Hepatocyte (in vitro differentiated cells): ENCODE measurements at regions not wholly inside any gene's neighbourhood (a gene's known extent, or its start where the extent isn't known, plus 50 kb on each side); places are given as distances from the start of the nearest gene placed in this dataset.

Experiments used
- DNase-seq: peaks from one replicate; pipeline ENCODE4 v3.0.0-alpha.2; 2016; ENCODE audit warnings: low spot score
- H2AFZ ChIP-seq: fragments of 200-600 bp; sonication (generic); 2 replicates; pipeline ENCODE4 v1.6.0; 2016; ENCODE audit warnings: antibody characterized with exemption, mild to moderate bottlenecking
- H3K27ac ChIP-seq: fragments of 200-600 bp; sonication (generic); 2 replicates; pipeline ENCODE4 v1.5.1; 2016; ENCODE audit warnings: mild to moderate bottlenecking
- H3K27me3 ChIP-seq: fragments of 200-600 bp; sonication (generic); 2 replicates; pipeline ENCODE4 v1.6.1; 2016
- H3K36me3 ChIP-seq: fragments of 200-600 bp; sonication (generic); replicated peaks from 2 replicates; pipeline ENCODE4 v1.5.1; 2016; ENCODE audit warnings: low read depth; ENCODE audit not compliant: insufficient read depth
- H3K4me1 ChIP-seq: fragments of 200-600 bp; sonication (generic); 2 replicates; pipeline ENCODE4 v1.5.1; 2016; ENCODE audit warnings: mild to moderate bottlenecking, moderate library complexity; ENCODE audit not compliant: insufficient read depth
- H3K4me2 ChIP-seq: fragments of 200-600 bp; sonication (generic); 2 replicates; pipeline ENCODE4 v1.6.0; 2016
- H3K4me3 ChIP-seq: fragments of 200-600 bp; sonication (generic); 2 replicates; pipeline ENCODE4 v1.5.1; 2016; ENCODE audit warnings: mild to moderate bottlenecking
- H3K79me2 ChIP-seq: fragments of 200-600 bp; sonication (generic); 2 replicates; pipeline ENCODE4 v1.6.0; 2017; ENCODE audit warnings: mild to moderate bottlenecking
- H3K9me2 ChIP-seq: fragments of 200-600 bp; sonication (generic); replicated peaks from 2 replicates; pipeline ENCODE4 v1.6.0; 2017; ENCODE audit warnings: mild to moderate bottlenecking; ENCODE audit not compliant: insufficient read depth
- H3K9me3 ChIP-seq: fragments of 200-600 bp; sonication (generic); 2 replicates; pipeline ENCODE4 v1.5.1; 2016; ENCODE audit warnings: low read depth, mild to moderate bottlenecking
- H4K20me1 ChIP-seq: fragments of 200-600 bp; sonication (generic); 2 replicates; pipeline ENCODE4 v1.6.0; 2016; ENCODE audit warnings: mild to moderate bottlenecking; ENCODE audit not compliant: insufficient read depth, poor library complexity, severe bottlenecking
- CTCF ChIP-seq: fragments of 200-600 bp; sonication (generic); IDR thresholded peaks from 2 replicates; pipeline ENCODE4 v1.5.1; 2016; ENCODE audit warnings: antibody characterized with exemption, mild to moderate bottlenecking; ENCODE audit not compliant: poor library complexity
- EZH2 ChIP-seq: fragments of 200-600 bp; sonication (generic); IDR thresholded peaks from 2 replicates; pipeline ENCODE4 v1.6.1; 2016; ENCODE audit warnings: antibody characterized with exemption, mild to moderate bottlenecking, borderline replicate concordance
- EZH2phosphoT487 ChIP-seq: fragments of 200-600 bp; sonication (generic); IDR thresholded peaks from one replicate; pipeline ENCODE4 v1.6.1; 2018; ENCODE audit warnings: antibody characterized with exemption, mild to moderate bottlenecking, low read depth, moderate library complexity; ENCODE audit not compliant: unreplicated experiment, severe bottlenecking
- WGBS: methylation state at CpG from one replicate; pipeline ENCODE4 v1.1.6; 2016; ENCODE audit warnings: low lambda C conversion rate; ENCODE audit errors: missing lambda C conversion rate; 5-methylcytosine and 5-hydroxymethylcytosine counted together

- DNase-seq: no peak
- no peak overlapping the region for H3K27ac ChIP-seq
- no peak overlapping the region for H3K4me3 ChIP-seq
- H3K9me3 ChIP-seq: no peaks in the 10 kb centered on the region
- no peaks in the 10 kb centered on the region for H4K20me1 ChIP-seq
- H3K36me3 ChIP-seq: no peaks in the 10 kb centered on the region
- WGBS: 75% methylated on average over 20 of the region's 21 CpGs
- no peak for TF ChIP-seq EZH2
- TF ChIP-seq EZH2phosphoT487: no peak
- TF ChIP-seq CTCF: no peak
- no peaks in the 10 kb centered on the region for H3K4me1 ChIP-seq
- no peak overlapping the region for H2AFZ ChIP-seq
- no peaks in the 10 kb centered on the region for H3K9me2 ChIP-seq
- H3K4me2 ChIP-seq: no peak overlapping the region
- no peaks in the 10 kb centered on the region for H3K27me3 ChIP-seq
- H3K79me2 ChIP-seq: no peaks in the 10 kb centered on the region
Measured at GRCh38 chr18:24631243-24632025, 171.0 kb downstream of the HRH4 start.

GRCh38 chr18:24632158-24632988, 171.9 kb downstream of the HRH4 start:
- no peaks in the 10 kb centered on the region for H3K27me3 ChIP-seq
- H4K20me1 ChIP-seq: no peaks in the 10 kb centered on the region
- TF ChIP-seq EZH2phosphoT487 (no peak), CTCF (no peak), EZH2 (no peak)
- H3K9me2 ChIP-seq: no peaks in the 10 kb centered on the region
- H3K79me2 ChIP-seq: no peaks in the 10 kb centered on the region
- no peaks in the 10 kb centered on the region for H3K36me3 ChIP-seq
- DNase-seq: no peak
- no peak overlapping the region for H3K4me2 ChIP-seq
- H2AFZ ChIP-seq: no peak overlapping the region
- H3K4me3 ChIP-seq: no peak overlapping the region
- H3K9me3 ChIP-seq: no peaks in the 10 kb centered on the region
- no peaks in the 10 kb centered on the region for H3K4me1 ChIP-seq
- H3K27ac ChIP-seq: no peak overlapping the region
- 88% methylated on average over 15 of the region's 15 CpGs for WGBS

- no peak for TF ChIP-seq EZH2phosphoT487
- no peak for TF ChIP-seq CTCF
- TF ChIP-seq EZH2: no peak
- DNase-seq: no peak
- Histone ChIP-seq H3K4me1 (no peaks in the 10 kb centered on the region), H3K4me3 (no peak overlapping the region), H3K27ac (no peak overlapping the region), H3K9me3 (no peaks in the 10 kb centered on the region), H2AFZ (no peak overlapping the region), H3K79me2 (no peaks in the 10 kb centered on the region), H4K20me1 (no peaks in the 10 kb centered on the region), H3K4me2 (no peak overlapping the region), H3K36me3 (no peaks in the 10 kb centered on the region), H3K27me3 (no peaks in the 10 kb centered on the region), H3K9me2 (no peaks in the 10 kb centered on the region)
- 84% methylated on average over 2 of the region's 3 CpGs for WGBS
Measured at GRCh38 chr18:24633121-24633520, 172.7 kb downstream of the HRH4 start.
